ENCODE measurements at regions not wholly inside any gene's neighbourhood (a gene's known extent, or its start where the extent isn't known, plus 50 kb on each side); places are given as distances from the start of the nearest gene placed in this dataset.

DNA sequence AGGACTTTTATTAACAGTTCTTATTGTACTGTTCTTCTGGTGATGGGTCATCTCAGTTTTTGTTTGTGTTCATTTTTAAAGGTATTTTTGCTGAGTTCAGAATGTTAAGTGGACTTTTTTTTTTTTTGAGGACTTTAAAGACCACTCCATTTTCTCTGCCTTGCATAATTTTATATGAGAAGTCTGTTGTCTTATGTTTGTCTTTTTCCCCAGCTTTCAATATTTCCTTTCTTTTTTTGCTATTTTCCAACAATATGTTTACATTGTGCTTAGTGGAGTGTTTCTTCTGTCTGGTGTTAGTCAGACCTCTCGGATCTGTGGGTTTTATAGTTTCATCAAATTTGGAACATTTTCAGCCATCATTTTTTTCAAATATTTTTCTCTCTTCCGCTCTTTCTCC is 290.0 kb upstream of the TNRC6C start:
- no peaks in the 10 kb centered on the region for H3K36me3 ChIP-seq (replicated peaks; ENCODE audit: low read depth, low read length)
- H3K79me2 ChIP-seq (ENCODE audit: low read length): no peaks in the 10 kb centered on the region
- H3K4me3 ChIP-seq (ENCODE audit: low read length): no peak overlapping the region
- TF ChIP-seq EZH2phosphoT487 (IDR thresholded peaks at IDR 0.05; ENCODE audit: low read depth): no peak
- no peak overlapping the region for H3K9ac ChIP-seq (ENCODE audit: low read length)
- no peak overlapping the region for H3K27ac ChIP-seq (ENCODE audit: low read length)
- no peaks in the 10 kb centered on the region for H3K9me3 ChIP-seq (ENCODE audit: insufficient read depth, low read length)
- H3K4me1 ChIP-seq (ENCODE audit: low read length): no peaks in the 10 kb centered on the region
- no peak overlapping the region for H2AFZ ChIP-seq (ENCODE audit: low read depth, low read length)
- H3K4me2 ChIP-seq (ENCODE audit: low read length): no peak overlapping the region
- no peaks in the 10 kb centered on the region for H4K20me1 ChIP-seq (ENCODE audit: insufficient read depth, low read length)
- H3K27me3 ChIP-seq (ENCODE audit: low read depth, low read length): peaks cover 17% of the 10 kb centered on the region

DNA sequence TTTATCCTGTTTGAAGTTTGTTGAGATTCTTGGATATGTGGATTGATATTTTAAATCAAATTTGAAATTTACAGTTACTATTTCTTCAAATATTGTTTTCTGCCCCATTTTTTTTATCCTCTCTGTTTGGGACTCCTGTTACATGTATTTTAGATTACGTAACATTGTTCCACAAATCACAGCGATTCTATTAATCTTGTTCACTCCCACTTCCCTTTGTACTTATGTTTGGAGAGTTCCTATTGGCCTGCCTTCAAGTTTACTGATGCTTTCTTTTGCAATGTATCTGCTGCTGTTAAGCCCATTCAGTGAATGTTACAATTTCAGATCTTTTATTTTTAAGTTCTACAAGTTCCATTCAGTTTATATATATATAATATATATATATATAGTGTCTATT is 288.3 kb upstream of the TNRC6C start:
- Histone ChIP-seq H3K79me2 (ENCODE audit: low read length) (no peaks in the 10 kb centered on the region), H3K4me1 (ENCODE audit: low read length) (no peaks in the 10 kb centered on the region), H2AFZ (ENCODE audit: low read depth, low read length) (no peak overlapping the region), H3K27ac (ENCODE audit: low read length) (no peak overlapping the region), H3K36me3 (replicated peaks; ENCODE audit: low read depth, low read length) (no peaks in the 10 kb centered on the region), H3K9ac (ENCODE audit: low read length) (no peak overlapping the region), H3K4me3 (ENCODE audit: low read length) (no peak overlapping the region), H3K27me3 (ENCODE audit: low read depth, low read length) (peaks cover 17% of the 10 kb centered on the region), H4K20me1 (ENCODE audit: insufficient read depth, low read length) (no peaks in the 10 kb centered on the region), H3K4me2 (ENCODE audit: low read length) (no peak overlapping the region), H3K9me3 (ENCODE audit: insufficient read depth, low read length) (no peaks in the 10 kb centered on the region)
- TF ChIP-seq, protein P1, sequence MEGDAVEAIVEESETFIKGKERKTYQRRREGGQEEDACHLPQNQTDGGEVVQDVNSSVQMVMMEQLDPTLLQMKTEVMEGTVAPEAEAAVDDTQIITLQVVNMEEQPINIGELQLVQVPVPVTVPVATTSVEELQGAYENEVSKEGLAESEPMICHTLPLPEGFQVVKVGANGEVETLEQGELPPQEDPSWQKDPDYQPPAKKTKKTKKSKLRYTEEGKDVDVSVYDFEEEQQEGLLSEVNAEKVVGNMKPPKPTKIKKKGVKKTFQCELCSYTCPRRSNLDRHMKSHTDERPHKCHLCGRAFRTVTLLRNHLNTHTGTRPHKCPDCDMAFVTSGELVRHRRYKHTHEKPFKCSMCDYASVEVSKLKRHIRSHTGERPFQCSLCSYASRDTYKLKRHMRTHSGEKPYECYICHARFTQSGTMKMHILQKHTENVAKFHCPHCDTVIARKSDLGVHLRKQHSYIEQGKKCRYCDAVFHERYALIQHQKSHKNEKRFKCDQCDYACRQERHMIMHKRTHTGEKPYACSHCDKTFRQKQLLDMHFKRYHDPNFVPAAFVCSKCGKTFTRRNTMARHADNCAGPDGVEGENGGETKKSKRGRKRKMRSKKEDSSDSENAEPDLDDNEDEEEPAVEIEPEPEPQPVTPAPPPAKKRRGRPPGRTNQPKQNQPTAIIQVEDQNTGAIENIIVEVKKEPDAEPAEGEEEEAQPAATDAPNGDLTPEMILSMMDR (IDR thresholded peaks at IDR 0.05; ENCODE audit: low read depth, low read length): no peak
- no peak for TF ChIP-seq EZH2phosphoT487 (IDR thresholded peaks at IDR 0.05; ENCODE audit: low read depth)

DNA sequence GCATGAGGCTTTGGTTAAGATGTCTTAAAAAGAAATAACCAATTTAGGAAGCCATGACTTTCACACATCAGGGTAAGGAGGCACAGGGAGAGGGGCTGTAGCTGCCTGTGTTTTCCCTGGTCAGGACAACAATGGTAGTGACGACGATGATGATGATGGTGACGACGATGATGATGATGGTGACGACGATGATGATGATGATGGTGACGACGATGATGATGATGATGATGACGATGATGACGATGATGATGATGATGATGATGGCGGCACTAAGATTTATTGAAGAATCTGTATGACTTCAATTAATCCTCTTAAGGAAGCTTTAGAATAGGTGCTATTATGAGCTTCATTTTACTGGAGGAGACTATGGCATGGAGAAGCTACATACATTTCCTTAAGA is 284.1 kb upstream of the TNRC6C start:
- no peak overlapping the region for H3K4me2 ChIP-seq (ENCODE audit: low read length)
- no peaks in the 10 kb centered on the region for H3K9me3 ChIP-seq (ENCODE audit: insufficient read depth, low read length)
- no peak overlapping the region for H3K4me3 ChIP-seq (ENCODE audit: low read length)
- H3K9ac ChIP-seq (ENCODE audit: low read length): no peak overlapping the region
- H2AFZ ChIP-seq (ENCODE audit: low read depth, low read length): no peak overlapping the region
- no peaks in the 10 kb centered on the region for H3K36me3 ChIP-seq (replicated peaks; ENCODE audit: low read depth, low read length)
- H3K79me2 ChIP-seq (ENCODE audit: low read length): no peaks in the 10 kb centered on the region
- H3K27ac ChIP-seq (ENCODE audit: low read length): no peak overlapping the region
- TF ChIP-seq, protein P1 (IDR thresholded peaks at IDR 0.05; ENCODE audit: low read depth, low read length): no peak
- no peak for TF ChIP-seq EZH2phosphoT487 (IDR thresholded peaks at IDR 0.05; ENCODE audit: low read depth)
- no peaks in the 10 kb centered on the region for H3K4me1 ChIP-seq (ENCODE audit: low read length)
- no peaks in the 10 kb centered on the region for H4K20me1 ChIP-seq (ENCODE audit: insufficient read depth, low read length)
- H3K27me3 ChIP-seq (ENCODE audit: low read depth, low read length): peaks cover 7% of the 10 kb centered on the region

DNA sequence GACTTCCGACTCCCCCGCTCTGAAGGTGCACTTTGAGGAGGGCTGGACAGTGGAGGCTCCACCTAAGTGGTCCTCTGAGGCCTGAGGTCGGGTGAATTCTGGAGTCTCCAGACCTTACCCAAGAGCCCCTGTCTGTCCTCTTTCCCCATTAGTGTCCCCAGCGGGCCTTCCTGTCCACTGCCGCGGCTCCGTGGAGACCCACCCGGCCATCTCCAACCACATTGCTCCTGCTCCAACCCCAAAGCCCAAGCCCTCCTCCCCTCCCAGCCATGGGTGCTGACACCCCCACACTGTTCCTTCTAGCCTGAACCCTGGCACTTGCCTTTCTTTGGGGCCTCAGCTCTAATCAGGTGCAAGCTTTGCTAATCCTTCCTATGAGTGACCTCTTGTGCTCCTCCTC is 283.1 kb upstream of the TNRC6C start:
- Histone ChIP-seq H3K4me2 (ENCODE audit: low read length) (no peak overlapping the region), H3K27ac (ENCODE audit: low read length) (no peak overlapping the region), H4K20me1 (ENCODE audit: insufficient read depth, low read length) (no peaks in the 10 kb centered on the region), H3K79me2 (ENCODE audit: low read length) (no peaks in the 10 kb centered on the region), H3K36me3 (replicated peaks; ENCODE audit: low read depth, low read length) (no peaks in the 10 kb centered on the region), H2AFZ (ENCODE audit: low read depth, low read length) (no peak overlapping the region), H3K27me3 (ENCODE audit: low read depth, low read length) (peaks cover 7% of the 10 kb centered on the region), H3K9me3 (ENCODE audit: insufficient read depth, low read length) (no peaks in the 10 kb centered on the region), H3K4me3 (ENCODE audit: low read length) (no peak overlapping the region), H3K4me1 (ENCODE audit: low read length) (no peaks in the 10 kb centered on the region), H3K9ac (ENCODE audit: low read length) (no peak overlapping the region)
- TF ChIP-seq, protein P1 (IDR thresholded peaks at IDR 0.05; ENCODE audit: low read depth, low read length): no peak
- no peak for TF ChIP-seq EZH2phosphoT487 (IDR thresholded peaks at IDR 0.05; ENCODE audit: low read depth)

DNA sequence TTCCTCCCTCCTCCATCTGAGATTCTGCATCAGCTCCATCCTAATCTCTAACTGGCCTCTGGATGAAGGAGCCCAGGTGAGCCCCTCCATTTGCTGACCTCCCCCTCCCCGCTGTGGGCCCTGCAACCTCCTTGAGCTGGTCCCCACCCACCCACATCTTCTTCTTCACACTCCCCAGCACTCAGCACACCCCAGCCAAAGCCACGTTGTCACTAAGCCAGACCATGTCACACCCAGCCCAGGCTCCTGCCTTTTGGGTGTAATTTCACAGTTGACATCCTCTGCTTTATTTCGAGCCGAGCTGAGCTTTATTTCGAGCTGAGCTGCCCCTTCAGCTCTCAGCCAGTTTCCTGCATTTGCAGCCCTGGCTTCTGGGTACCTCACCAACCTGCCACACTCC is 282.7 kb upstream of the TNRC6C start:
- no peak overlapping the region for H2AFZ ChIP-seq (ENCODE audit: low read depth, low read length)
- no peak overlapping the region for H3K27ac ChIP-seq (ENCODE audit: low read length)
- peaks cover 7% of the 10 kb centered on the region for H3K27me3 ChIP-seq (ENCODE audit: low read depth, low read length)
- H3K9ac ChIP-seq (ENCODE audit: low read length): no peak overlapping the region
- no peak overlapping the region for H3K4me2 ChIP-seq (ENCODE audit: low read length)
- H3K79me2 ChIP-seq (ENCODE audit: low read length): no peaks in the 10 kb centered on the region
- TF ChIP-seq, protein P1 (IDR thresholded peaks at IDR 0.05; ENCODE audit: low read depth, low read length): no peak
- no peak for TF ChIP-seq EZH2phosphoT487 (IDR thresholded peaks at IDR 0.05; ENCODE audit: low read depth)
- no peak overlapping the region for H3K4me3 ChIP-seq (ENCODE audit: low read length)
- H3K9me3 ChIP-seq (ENCODE audit: insufficient read depth, low read length): no peaks in the 10 kb centered on the region
- H3K36me3 ChIP-seq (replicated peaks; ENCODE audit: low read depth, low read length): no peaks in the 10 kb centered on the region
- no peaks in the 10 kb centered on the region for H4K20me1 ChIP-seq (ENCODE audit: insufficient read depth, low read length)
- H3K4me1 ChIP-seq (ENCODE audit: low read length): no peaks in the 10 kb centered on the region

All from OCI-LY3 (cell line).